ENCODE measurements at regions not wholly inside any gene's neighbourhood (a gene's known extent, or its start where the extent isn't known, plus 50 kb on each side); places are given as distances from the start of the nearest gene placed in this dataset.

DNA sequence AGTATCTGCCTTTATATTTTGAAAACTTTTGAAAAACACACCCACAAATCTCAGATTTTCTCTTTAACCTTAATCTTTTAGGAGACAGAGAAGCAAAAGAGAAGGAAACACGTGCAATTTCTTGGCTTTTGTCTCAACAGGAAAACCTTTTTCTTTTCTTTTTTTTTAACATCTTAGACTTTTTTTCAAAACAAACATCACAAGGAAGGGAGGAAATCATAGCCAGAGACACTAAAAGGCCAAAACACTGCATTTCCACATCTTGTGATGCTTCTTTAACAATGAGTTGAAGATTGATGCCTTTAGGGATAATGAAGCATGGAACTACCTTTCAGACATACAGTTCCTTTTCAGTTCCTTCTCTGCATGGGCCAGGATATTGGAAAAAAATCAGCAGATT lies 136.6 kb upstream of the NRBF2 start:
- Mint-ChIP-seq H3K27ac (ENCODE audit: unreplicated experiment) (no peak overlapping the region), H3K36me3 (ENCODE audit: unreplicated experiment) (no peaks in the 10 kb centered on the region), H3K4me3 (ENCODE audit: unreplicated experiment) (no peak overlapping the region), H3K4me1 (ENCODE audit: unreplicated experiment) (no peaks in the 10 kb centered on the region), H3K27me3 (ENCODE audit: unreplicated experiment) (peaks cover 20% of the 10 kb centered on the region), H3K9me3 (ENCODE audit: unreplicated experiment) (no peaks in the 10 kb centered on the region)
- TF ChIP-seq, protein P1, sequence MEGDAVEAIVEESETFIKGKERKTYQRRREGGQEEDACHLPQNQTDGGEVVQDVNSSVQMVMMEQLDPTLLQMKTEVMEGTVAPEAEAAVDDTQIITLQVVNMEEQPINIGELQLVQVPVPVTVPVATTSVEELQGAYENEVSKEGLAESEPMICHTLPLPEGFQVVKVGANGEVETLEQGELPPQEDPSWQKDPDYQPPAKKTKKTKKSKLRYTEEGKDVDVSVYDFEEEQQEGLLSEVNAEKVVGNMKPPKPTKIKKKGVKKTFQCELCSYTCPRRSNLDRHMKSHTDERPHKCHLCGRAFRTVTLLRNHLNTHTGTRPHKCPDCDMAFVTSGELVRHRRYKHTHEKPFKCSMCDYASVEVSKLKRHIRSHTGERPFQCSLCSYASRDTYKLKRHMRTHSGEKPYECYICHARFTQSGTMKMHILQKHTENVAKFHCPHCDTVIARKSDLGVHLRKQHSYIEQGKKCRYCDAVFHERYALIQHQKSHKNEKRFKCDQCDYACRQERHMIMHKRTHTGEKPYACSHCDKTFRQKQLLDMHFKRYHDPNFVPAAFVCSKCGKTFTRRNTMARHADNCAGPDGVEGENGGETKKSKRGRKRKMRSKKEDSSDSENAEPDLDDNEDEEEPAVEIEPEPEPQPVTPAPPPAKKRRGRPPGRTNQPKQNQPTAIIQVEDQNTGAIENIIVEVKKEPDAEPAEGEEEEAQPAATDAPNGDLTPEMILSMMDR (IDR thresholded peaks at IDR 0.05) = no peak
- no peak for DNase-seq (ENCODE audit: extremely low spot score, unreplicated experiment)

DNA sequence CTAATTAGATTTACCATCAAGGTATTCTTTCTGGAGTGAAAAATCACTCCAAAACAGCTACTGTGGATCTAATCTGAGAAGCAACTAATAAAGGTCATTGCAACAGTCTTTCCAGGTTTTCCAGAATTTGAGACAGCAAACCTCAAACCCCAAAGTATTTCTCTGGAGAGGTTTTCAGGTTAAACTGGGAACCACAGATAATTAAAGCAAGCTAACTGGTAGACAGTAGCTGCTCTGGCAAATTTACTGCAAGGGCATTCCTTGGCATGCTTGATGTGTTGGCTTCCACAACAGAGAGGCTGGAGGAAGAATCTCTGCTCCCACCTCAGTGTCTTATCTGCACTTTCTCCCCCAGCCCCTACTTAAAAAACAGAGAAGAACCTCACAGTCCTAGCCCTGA lies 140.0 kb upstream of the NRBF2 start:
- DNase-seq (ENCODE audit: extremely low spot score, unreplicated experiment) = no peak
- no peaks in the 10 kb centered on the region for H3K4me1 Mint-ChIP-seq (ENCODE audit: unreplicated experiment)
- peaks cover 5% of the 10 kb centered on the region for H3K27me3 Mint-ChIP-seq (ENCODE audit: unreplicated experiment)
- TF ChIP-seq, protein P1 (IDR thresholded peaks at IDR 0.05) = no peak
- H3K4me3 Mint-ChIP-seq (ENCODE audit: unreplicated experiment) = no peak overlapping the region
- no peak overlapping the region for H3K27ac Mint-ChIP-seq (ENCODE audit: unreplicated experiment)
- no peaks in the 10 kb centered on the region for H3K36me3 Mint-ChIP-seq (ENCODE audit: unreplicated experiment)
- H3K9me3 Mint-ChIP-seq (ENCODE audit: unreplicated experiment) = no peaks in the 10 kb centered on the region

DNA sequence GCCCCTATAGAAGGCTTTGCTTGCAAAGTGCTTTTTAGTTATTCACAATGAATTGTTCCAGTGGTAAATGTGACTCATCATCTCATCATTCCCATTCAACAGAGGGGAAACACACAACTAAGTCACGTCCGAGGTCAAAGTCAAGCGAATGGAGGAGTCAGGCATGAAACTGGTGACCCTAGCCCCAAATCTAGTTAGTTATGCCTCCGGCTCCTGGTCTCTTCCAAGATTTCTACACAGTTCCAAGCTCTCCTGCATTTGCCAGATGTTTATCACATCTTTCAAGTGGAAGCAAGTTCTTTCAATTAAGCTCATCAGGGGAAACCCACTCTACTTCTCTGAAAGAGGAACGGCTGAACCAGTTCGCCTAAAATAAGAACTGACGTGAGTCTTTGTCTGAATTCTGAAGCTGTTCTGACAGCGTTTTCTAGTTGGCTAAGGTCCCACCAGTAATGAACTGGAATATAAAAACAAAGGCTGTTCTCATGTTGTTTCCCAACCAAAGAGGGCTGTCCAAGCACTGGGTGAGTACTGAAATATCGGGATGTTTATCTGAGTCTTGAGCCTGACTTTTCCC lies 140.9 kb upstream of the NRBF2 start:
- H3K36me3 Mint-ChIP-seq (ENCODE audit: unreplicated experiment) = no peaks in the 10 kb centered on the region
- TF ChIP-seq, protein P1 (IDR thresholded peaks at IDR 0.05) = no peak
- no peak for DNase-seq (ENCODE audit: extremely low spot score, unreplicated experiment)
- H3K27me3 Mint-ChIP-seq (ENCODE audit: unreplicated experiment) = no peaks in the 10 kb centered on the region
- no peaks in the 10 kb centered on the region for H3K9me3 Mint-ChIP-seq (ENCODE audit: unreplicated experiment)
- H3K27ac Mint-ChIP-seq (ENCODE audit: unreplicated experiment) = no peak overlapping the region
- no peaks in the 10 kb centered on the region for H3K4me1 Mint-ChIP-seq (ENCODE audit: unreplicated experiment)
- H3K4me3 Mint-ChIP-seq (ENCODE audit: unreplicated experiment) = no peak overlapping the region

DNA sequence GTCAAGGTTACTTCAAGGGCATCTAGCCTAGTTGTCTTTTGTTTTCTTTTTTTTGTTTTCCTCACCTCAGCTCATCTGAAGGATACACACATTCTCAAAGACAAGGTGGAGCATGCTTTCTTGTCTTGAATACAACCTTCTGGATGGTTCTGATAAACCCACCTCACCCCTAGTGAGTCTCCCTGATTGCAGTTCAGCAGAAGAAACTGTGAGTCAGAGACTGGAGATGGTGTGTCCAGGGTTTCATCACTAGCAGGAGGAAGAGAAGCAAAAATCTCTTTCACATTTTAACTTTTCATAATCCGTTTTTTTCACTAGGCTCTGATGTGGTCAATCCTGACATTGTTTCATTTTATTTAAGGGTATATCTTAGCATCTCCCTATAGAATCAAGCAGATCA lies 143.0 kb upstream of the NRBF2 start:
- H3K27ac Mint-ChIP-seq (ENCODE audit: unreplicated experiment) = no peak overlapping the region
- DNase-seq (ENCODE audit: extremely low spot score, unreplicated experiment) = no peak
- H3K4me3 Mint-ChIP-seq (ENCODE audit: unreplicated experiment) = no peak overlapping the region
- no peaks in the 10 kb centered on the region for H3K4me1 Mint-ChIP-seq (ENCODE audit: unreplicated experiment)
- H3K27me3 Mint-ChIP-seq (ENCODE audit: unreplicated experiment) = peaks cover 2% of the 10 kb centered on the region
- no peaks in the 10 kb centered on the region for H3K36me3 Mint-ChIP-seq (ENCODE audit: unreplicated experiment)
- TF ChIP-seq, protein P1 (IDR thresholded peaks at IDR 0.05) = no peak
- no peaks in the 10 kb centered on the region for H3K9me3 Mint-ChIP-seq (ENCODE audit: unreplicated experiment)

DNA sequence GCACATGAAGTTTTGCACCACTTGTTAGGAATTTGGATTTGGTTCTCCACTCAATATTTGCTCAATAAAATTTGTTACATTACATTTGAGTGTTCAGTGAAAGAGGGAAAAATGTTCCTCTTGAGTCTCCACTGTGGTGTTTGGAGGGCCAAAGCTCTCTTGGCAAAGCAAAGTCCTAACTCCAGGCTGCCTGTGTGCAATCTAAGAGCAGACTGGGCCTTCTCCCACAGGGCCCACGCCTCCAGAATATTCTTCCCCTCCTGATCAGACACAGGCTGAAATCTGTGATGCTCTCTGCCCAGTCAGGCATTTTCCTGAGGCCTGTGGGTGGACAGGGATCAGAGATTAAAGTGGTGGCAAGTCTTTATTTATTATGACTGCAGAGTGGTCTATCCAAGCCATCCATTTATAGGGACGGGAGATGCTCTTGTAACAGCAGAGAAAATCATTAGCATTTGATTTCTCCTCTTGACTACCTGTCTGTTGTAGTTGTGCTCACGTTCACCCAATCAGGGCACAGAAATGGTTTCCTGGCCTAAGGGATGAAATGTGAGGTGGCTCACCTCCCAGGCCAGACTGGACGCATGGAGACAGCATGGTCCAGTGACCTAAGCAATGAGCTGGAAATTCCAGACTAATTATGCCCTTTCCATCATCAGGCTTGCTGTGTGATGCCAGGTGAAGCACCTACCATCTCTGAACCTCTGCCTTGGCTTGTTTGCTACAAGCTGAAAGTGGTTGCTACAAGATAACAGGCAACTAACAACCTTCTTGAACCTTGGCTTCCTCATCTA lies 147.1 kb upstream of the NRBF2 start:
- no peak for DNase-seq (ENCODE audit: extremely low spot score, unreplicated experiment)
- H3K4me3 Mint-ChIP-seq (ENCODE audit: unreplicated experiment) = no peak overlapping the region

More for the DNA sequence above, 147.1 kb upstream of the NRBF2 start:
- no peaks in the 10 kb centered on the region for H3K9me3 Mint-ChIP-seq (ENCODE audit: unreplicated experiment)
- H3K36me3 Mint-ChIP-seq (ENCODE audit: unreplicated experiment) = no peaks in the 10 kb centered on the region
- TF ChIP-seq, protein P1 (IDR thresholded peaks at IDR 0.05) = no peak
- H3K4me1 Mint-ChIP-seq (ENCODE audit: unreplicated experiment) = no peaks in the 10 kb centered on the region
- no peak overlapping the region for H3K27ac Mint-ChIP-seq (ENCODE audit: unreplicated experiment)
- peaks cover 18% of the 10 kb centered on the region for H3K27me3 Mint-ChIP-seq (ENCODE audit: unreplicated experiment)

Measured in osteocyte (in vitro differentiated cells).